ENCODE measurements at regions not wholly inside any gene's neighbourhood (a gene's known extent, or its start where the extent isn't known, plus 50 kb on each side); places are given as distances from the start of the nearest gene placed in this dataset.

DNA sequence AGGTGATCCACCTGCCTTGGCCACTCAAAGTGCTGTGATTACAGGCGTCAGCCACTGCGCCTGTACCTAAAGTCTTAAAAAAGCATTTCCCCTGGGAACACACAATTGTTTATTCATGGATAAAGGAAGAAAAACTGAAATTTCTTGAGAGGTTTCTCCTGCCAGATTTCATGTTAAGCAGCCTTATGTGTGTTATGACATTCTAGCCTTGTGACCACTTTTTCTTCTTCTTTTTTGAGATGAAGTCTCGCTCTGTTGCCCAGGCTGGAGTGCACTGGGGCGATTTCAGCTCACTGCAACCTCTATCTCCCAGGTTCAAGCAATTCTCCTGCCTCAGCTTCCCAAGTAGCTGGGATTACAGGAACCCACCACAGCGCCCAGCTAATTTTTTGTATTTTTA, 57.8 kb upstream of the PLAC8 start:
- H3K36me3 ChIP-seq (ENCODE audit: control insufficient read depth in 4 of 4, insufficient read depth in 4 of 4, low read length in 3 of 4), result no peaks in the 10 kb centered on the region
- WGBS (ENCODE audit: insufficient coverage), result no CpG with 5 or more reads among the region's 5 CpGs
- CTCF ChIA-PET, result no interaction called here
- H3K27me3 ChIP-seq (replicated peaks in 2 of 5; ENCODE audit: control insufficient read depth in 4 of 5, insufficient read depth in 5 of 5, low read length in 4 of 5), result no peaks in the 10 kb centered on the region
- POLR2A ChIA-PET, result no interaction called here
- H3K4me1 ChIP-seq (ENCODE audit: control extremely low read depth in 1 of 4, control insufficient read depth in 4 of 4, insufficient read depth in 4 of 4, low read length in 3 of 4), result peaks cover 0 to 8% (median 0%) of the 10 kb centered on the region in 4 experiments
- no peak overlapping the region for H3K27ac ChIP-seq (ENCODE audit: insufficient read depth in 1 of 2, low read depth in 1 of 2, low read length in 2 of 2, poor library complexity in 1 of 2, severe bottlenecking in 2 of 2)
- no peaks in the 10 kb centered on the region for H3K9me3 ChIP-seq (ENCODE audit: control extremely low read depth in 1 of 5, control insufficient read depth in 4 of 5, insufficient read depth in 2 of 5, low read depth in 1 of 5, low read length in 4 of 5)
- H3K4me3 ChIP-seq (ENCODE audit: control insufficient read depth in 1 of 7, extremely low read depth in 1 of 7, insufficient read depth in 4 of 7, low read depth in 2 of 7, low read length in 6 of 7), result no peak overlapping the region
- no peak for DNase-seq

GRCh38 chr4:83171436-83172039, 57.0 kb upstream of the PLAC8 start:
- Histone ChIP-seq H3K9me3 (ENCODE audit: control extremely low read depth in 1 of 5, control insufficient read depth in 4 of 5, insufficient read depth in 2 of 5, low read depth in 1 of 5, low read length in 4 of 5) (no peaks in the 10 kb centered on the region), H3K27ac (ENCODE audit: insufficient read depth in 1 of 2, low read depth in 1 of 2, low read length in 2 of 2, poor library complexity in 1 of 2, severe bottlenecking in 2 of 2) (no peak overlapping the region), H3K27me3 (replicated peaks in 2 of 5; ENCODE audit: control insufficient read depth in 4 of 5, insufficient read depth in 5 of 5, low read length in 4 of 5) (no peaks in the 10 kb centered on the region), H3K36me3 (ENCODE audit: control insufficient read depth in 4 of 4, insufficient read depth in 4 of 4, low read length in 3 of 4) (no peaks in the 10 kb centered on the region), H3K4me1 (ENCODE audit: control extremely low read depth in 1 of 4, control insufficient read depth in 4 of 4, insufficient read depth in 4 of 4, low read length in 3 of 4) (peaks cover 0 to 8% (median 0%) of the 10 kb centered on the region in 4 experiments), H3K4me3 (ENCODE audit: control insufficient read depth in 1 of 7, extremely low read depth in 1 of 7, insufficient read depth in 4 of 7, low read depth in 2 of 7, low read length in 6 of 7) (peak overlapping the region in 1 of 7 experiments; percentile 21)
- ChIA-PET POLR2A (no interaction called here), CTCF (no interaction called here)
- 90% methylated on average over 2 of the region's 2 CpGs for WGBS (ENCODE audit: insufficient coverage)
- no peak for DNase-seq

GRCh38 chr4:83170952-83171399, 56.4 kb upstream of the PLAC8 start:
- H3K27me3 ChIP-seq (replicated peaks in 2 of 5; ENCODE audit: control insufficient read depth in 4 of 5, insufficient read depth in 5 of 5, low read length in 4 of 5), result no peaks in the 10 kb centered on the region
- no peak overlapping the region for H3K27ac ChIP-seq (ENCODE audit: insufficient read depth in 1 of 2, low read depth in 1 of 2, low read length in 2 of 2, poor library complexity in 1 of 2, severe bottlenecking in 2 of 2)
- DNase-seq, result no peak
- H3K9me3 ChIP-seq (ENCODE audit: control extremely low read depth in 1 of 5, control insufficient read depth in 4 of 5, insufficient read depth in 2 of 5, low read depth in 1 of 5, low read length in 4 of 5), result no peaks in the 10 kb centered on the region
- POLR2A ChIA-PET, result no interaction called here
- H3K36me3 ChIP-seq (ENCODE audit: control insufficient read depth in 4 of 4, insufficient read depth in 4 of 4, low read length in 3 of 4), result no peaks in the 10 kb centered on the region
- WGBS (ENCODE audit: insufficient coverage), result 63% methylated on average over 3 of the region's 4 CpGs
- CTCF ChIA-PET, result no interaction called here
- peak overlapping the region in 1 of 7 experiments; percentile 21 for H3K4me3 ChIP-seq (ENCODE audit: control insufficient read depth in 1 of 7, extremely low read depth in 1 of 7, insufficient read depth in 4 of 7, low read depth in 2 of 7, low read length in 6 of 7)
- peaks cover 0 to 8% (median 0%) of the 10 kb centered on the region in 4 experiments for H3K4me1 ChIP-seq (ENCODE audit: control extremely low read depth in 1 of 4, control insufficient read depth in 4 of 4, insufficient read depth in 4 of 4, low read length in 3 of 4)
